Heart left ventricle (tissue), 13 donors: ENCODE measurements at regions not wholly inside any gene's neighbourhood (a gene's known extent, or its start where the extent isn't known, plus 50 kb on each side); places are given as distances from the start of the nearest gene placed in this dataset.

Source experiments
- POLR2A ChIP-seq, 2 donors: fragments of 450-650 bp; IDR thresholded peaks; one replicate each; pipeline ENCODE4 v1.6.1; 2017; ENCODE audit warnings: antibody characterized with exemption in 2 of 2, mild to moderate bottlenecking in 2 of 2, moderate library complexity in 2 of 2
- TF ChIP-seq, protein P1 (sequence below), 12 donors: fragments of 200-600 bp; sonication (generic) in 4 of 12; IDR thresholded peaks; one replicate each; pipeline versions ENCODE4 v1.5.0 to v1.8.0; 2018 to 2022; ENCODE audit warnings: antibody characterized with exemption in 12 of 12, mild to moderate bottlenecking in 5 of 12
- donor health status: ischemic (EF 13 %, LVEDD 7.1; RV severe dilation, severe dysfunction).
- donor health status: DM: no; HTN: yes; CAD: no.
- donor health status: DM: no; HTN: no; CAD: no.
- donor health status: ischemic (EF 25% LVEDD 6.9; RV normal size, moderate dysfunction).
- donor health status: ischemic (EF 25% LVEDD 5.7; RV mildly dilated, moderate dysfunction).
- donor health status: ischemic (EF 35%, LVEDD 5.7; RV mildly dilated, moderate dysfunction).
- donor health status: nonischemic (EF 11% LVEDD 7.7; RV severe dilation, severe dysfunction).
- donor health status: DM: yes; HTN: yes; CAD: no.
- donor health status: PGD.
- donor health status: ischemic (EF 29% LVEDD 5.4; RV normal size, mild dysfunction).
- donor health status: nonischemic (EF 23%, LVEDD 6.1; RV moderate dilation, normal function).

DNA sequence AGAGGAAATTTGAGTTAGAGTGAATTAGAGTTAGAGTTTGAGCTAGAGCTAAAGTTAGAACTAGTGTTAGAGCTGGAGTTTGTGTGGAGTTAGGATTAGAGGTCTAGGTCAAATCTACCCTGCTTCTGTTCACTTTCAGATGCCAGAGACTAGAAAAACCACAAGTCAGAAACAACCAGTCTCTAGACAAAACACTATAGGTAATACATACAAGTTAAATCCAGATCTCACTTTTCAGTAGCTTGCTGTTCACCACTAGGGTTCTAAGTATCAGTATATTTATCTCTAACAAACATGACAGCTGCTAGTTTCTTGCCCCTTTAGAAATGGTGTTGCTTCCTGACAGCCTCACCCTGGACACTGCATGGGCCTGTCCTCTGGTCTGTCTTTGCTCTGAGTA is 300.7 kb downstream of the ARAP2 start:
- TF ChIP-seq, protein P1, sequence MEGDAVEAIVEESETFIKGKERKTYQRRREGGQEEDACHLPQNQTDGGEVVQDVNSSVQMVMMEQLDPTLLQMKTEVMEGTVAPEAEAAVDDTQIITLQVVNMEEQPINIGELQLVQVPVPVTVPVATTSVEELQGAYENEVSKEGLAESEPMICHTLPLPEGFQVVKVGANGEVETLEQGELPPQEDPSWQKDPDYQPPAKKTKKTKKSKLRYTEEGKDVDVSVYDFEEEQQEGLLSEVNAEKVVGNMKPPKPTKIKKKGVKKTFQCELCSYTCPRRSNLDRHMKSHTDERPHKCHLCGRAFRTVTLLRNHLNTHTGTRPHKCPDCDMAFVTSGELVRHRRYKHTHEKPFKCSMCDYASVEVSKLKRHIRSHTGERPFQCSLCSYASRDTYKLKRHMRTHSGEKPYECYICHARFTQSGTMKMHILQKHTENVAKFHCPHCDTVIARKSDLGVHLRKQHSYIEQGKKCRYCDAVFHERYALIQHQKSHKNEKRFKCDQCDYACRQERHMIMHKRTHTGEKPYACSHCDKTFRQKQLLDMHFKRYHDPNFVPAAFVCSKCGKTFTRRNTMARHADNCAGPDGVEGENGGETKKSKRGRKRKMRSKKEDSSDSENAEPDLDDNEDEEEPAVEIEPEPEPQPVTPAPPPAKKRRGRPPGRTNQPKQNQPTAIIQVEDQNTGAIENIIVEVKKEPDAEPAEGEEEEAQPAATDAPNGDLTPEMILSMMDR (IDR thresholded peaks at IDR 0.05) = no peak
- TF ChIP-seq POLR2A (IDR thresholded peaks at IDR 0.05) = no peak
